Kidney epithelial cell (primary cell): ENCODE measurements at regions not wholly inside any gene's neighbourhood (a gene's known extent, or its start where the extent isn't known, plus 50 kb on each side); places are given as distances from the start of the nearest gene placed in this dataset.

ENCODE experiments used
- DNase-seq: peaks from one replicate; pipeline ENCODE4 v3.0.0-alpha.2; 2010; ENCODE audit warnings: low read depth
- H3K27me3 ChIP-seq: 2 replicates; pipeline ENCODE4 v1.6.0; 2011; ENCODE audit warnings: low read length; ENCODE audit not compliant: control insufficient read depth, insufficient read depth
- H3K36me3 ChIP-seq: 2 replicates; pipeline ENCODE4 v1.5.1; 2011; ENCODE audit warnings: low read length; ENCODE audit not compliant: control insufficient read depth, insufficient read depth
- H3K4me3 ChIP-seq: 2 replicates; pipeline ENCODE4 v1.5.1; 2011; ENCODE audit warnings: low read depth, mild to moderate bottlenecking, control low read depth, low read length
- TF ChIP-seq, protein P1 (sequence below): IDR thresholded peaks from 2 replicates; pipeline ENCODE4 v1.5.1; 2011; ENCODE audit warnings: mild to moderate bottlenecking, moderate library complexity, low read length, control low read depth, inconsistent platforms; ENCODE audit not compliant: insufficient read depth, poor library complexity, severe bottlenecking

DNA sequence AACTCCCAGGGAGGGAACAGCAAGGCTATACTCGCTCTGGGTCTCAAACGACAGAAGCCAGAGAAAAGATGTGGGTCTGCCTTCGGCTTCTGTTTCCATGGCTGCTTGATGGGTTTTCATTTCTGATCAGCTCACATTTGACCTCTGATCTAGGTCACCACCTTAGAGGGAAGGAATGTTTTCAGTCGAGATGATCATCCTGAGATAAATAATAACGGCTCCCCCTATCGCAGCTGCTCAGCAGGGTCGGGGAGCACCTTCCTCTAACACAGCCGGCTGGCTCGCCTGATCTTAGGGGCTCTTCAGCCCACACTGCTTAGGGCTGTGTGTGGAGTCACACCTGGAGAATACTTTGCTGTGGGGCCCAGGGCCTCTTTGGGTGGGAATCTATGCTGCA lies 53.1 kb upstream of the ZNF648 start:
- TF ChIP-seq, protein P1, sequence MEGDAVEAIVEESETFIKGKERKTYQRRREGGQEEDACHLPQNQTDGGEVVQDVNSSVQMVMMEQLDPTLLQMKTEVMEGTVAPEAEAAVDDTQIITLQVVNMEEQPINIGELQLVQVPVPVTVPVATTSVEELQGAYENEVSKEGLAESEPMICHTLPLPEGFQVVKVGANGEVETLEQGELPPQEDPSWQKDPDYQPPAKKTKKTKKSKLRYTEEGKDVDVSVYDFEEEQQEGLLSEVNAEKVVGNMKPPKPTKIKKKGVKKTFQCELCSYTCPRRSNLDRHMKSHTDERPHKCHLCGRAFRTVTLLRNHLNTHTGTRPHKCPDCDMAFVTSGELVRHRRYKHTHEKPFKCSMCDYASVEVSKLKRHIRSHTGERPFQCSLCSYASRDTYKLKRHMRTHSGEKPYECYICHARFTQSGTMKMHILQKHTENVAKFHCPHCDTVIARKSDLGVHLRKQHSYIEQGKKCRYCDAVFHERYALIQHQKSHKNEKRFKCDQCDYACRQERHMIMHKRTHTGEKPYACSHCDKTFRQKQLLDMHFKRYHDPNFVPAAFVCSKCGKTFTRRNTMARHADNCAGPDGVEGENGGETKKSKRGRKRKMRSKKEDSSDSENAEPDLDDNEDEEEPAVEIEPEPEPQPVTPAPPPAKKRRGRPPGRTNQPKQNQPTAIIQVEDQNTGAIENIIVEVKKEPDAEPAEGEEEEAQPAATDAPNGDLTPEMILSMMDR = no peak
- DNase-seq = no peak
- no peak overlapping the region for H3K4me3 ChIP-seq
- peaks cover 7% of the 10 kb centered on the region for H3K27me3 ChIP-seq
- H3K36me3 ChIP-seq = no peaks in the 10 kb centered on the region

DNA sequence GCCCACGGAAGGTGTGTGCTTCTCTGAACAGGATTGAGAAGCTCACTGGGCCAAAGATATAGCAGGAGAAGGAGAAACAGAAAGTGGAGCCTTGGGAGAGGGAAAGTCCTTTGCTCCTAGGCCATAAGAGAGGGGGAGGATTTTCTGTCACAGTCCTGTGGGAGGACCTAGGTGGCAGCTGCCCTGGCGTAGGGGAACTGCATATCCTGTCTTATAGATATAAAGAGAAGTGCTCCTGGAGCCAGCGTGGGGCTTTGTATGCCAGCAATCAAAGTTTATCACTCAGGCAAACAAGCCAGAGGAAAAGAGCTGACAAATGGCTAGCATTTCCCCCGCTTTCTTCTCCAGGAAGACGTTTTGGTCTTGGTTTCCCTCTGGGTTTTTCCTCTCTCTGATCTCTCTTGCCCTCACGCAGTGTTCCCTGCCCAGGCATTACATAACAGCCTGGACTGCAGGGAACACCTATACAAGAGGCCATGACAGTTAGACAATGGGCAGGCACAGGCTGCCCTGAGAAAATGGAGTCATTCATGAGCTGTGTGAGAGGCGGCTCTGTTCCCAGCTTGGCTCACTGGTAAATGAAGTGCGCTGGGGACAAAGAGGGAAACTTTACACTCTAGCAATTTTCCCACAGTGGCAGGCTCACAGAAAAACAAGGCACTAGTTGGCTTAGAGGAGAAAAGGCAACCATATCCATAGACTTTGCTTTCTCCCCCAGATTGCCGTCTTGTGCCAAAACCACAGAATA lies 52.5 kb upstream of the ZNF648 start:
- DNase-seq = no peak
- Histone ChIP-seq H3K4me3 (no peak overlapping the region), H3K36me3 (no peaks in the 10 kb centered on the region), H3K27me3 (peaks cover 7% of the 10 kb centered on the region)
- TF ChIP-seq, protein P1 = no peak

DNA sequence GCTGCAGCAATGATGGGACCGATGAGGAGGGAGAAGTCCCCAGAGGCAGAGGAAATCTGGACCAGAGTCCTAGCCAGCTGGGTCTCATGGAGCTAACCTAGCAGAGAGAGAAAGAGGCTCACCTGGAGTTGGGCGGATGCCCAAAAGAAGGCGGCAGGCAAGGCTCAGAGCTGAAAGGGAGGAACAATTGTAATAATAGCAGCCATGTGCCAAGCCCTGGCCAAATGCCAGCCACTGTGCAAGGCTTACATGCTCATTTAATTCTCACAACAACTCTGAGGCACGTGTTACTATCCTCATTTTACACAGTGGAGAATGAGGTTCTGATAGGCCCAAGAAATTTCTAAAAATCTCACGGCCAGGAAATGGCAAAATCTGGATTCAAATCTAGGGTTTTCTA lies 50.0 kb upstream of the ZNF648 start:
- DNase-seq = no peak
- TF ChIP-seq, protein P1 = no peak
- Histone ChIP-seq H3K4me3 (no peak overlapping the region), H3K27me3 (peaks cover 7% of the 10 kb centered on the region), H3K36me3 (no peaks in the 10 kb centered on the region)
